ENCODE measurements at regions not wholly inside any gene's neighbourhood (a gene's known extent, or its start where the extent isn't known, plus 50 kb on each side); places are given as distances from the start of the nearest gene placed in this dataset.
"Not testable (repeated sequence)": the region's sequence is repeated elsewhere in the genome, so short reads cannot be mapped to it uniquely, and the experiment has no call there.

DNA sequence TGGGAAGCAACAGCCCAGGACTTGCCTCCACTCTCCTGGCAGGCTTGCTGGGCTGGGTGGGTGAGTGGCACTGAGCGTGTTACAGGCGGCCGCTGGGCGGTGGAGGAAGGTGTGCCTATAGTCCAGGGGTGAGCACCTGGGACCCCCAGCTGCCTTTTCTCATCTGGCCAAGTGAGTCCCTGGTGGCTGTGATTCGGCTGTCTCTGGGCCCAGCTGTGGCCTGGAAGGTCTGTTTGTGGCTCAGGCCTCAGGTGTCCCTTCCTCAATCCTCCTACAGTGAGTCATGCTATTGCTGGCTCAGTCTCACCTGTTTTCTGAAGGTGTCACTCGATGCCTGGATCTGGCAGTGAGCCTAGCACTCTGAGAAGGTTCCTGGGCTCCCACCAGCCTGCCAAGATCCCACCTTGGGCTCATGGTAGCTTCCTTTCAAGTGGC, 564.2 kb downstream of the PTPRU start:
- DNase-seq = no peak

DNA sequence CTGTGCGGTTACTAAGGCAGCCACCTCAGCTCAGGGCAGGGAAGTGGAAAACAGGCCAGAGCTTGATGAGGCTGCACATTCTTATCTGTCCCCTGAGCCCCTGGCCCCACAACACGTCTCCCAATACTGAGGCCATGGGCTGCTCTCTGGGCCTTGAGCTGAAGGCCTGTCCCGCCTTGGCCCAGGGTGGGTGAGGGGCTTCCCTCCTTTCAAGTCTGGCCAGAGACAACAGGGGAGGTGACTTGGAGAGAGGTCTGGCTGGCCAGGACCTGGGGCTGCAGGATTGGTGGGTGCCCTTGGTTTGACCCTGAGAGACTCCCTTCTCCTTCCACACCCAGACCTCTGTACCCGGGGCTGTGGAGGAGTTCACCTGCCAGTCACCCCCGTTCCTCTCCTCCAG, 563.8 kb downstream of the PTPRU start:
- DNase-seq = no peak

DNA sequence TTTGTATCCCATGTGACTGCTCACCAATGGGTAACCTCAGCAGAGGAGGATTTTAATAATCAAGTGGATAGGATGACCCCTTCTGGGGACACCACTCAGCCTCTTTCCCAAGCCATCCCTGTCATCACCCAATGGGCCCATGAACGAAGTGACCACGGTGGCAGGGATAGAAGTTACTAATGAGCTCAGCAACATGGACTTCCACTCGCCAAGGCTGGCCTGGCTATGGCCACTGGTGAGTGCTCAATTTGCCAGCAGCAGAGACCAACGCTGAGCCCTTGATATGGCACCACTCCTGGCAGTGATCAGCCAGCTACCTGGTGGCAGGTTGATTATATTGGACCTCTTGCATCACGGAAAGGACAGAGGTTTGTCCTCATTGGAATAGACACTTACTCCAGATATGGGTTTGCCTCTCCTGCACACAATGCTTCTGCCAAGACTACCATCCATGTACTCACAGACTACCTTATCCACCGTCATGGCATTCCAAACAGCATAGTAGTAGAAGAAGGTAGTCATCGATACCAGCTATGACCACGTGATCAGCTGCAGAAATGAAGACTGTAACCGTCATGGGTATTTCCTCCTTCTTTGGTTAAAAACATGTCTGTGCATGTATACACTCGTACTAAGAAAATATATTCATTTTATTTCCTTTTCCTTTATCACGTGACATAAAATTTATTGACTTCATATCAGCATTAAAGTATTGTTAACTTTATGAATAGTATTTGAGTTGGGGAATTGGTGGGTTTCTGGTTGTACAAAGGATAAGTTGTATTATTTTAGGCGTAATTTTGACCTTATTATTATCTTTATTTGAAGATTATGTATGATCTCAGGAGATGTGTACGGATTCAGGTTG, 562.6 kb downstream of the PTPRU start:
- no peak for DNase-seq

DNA sequence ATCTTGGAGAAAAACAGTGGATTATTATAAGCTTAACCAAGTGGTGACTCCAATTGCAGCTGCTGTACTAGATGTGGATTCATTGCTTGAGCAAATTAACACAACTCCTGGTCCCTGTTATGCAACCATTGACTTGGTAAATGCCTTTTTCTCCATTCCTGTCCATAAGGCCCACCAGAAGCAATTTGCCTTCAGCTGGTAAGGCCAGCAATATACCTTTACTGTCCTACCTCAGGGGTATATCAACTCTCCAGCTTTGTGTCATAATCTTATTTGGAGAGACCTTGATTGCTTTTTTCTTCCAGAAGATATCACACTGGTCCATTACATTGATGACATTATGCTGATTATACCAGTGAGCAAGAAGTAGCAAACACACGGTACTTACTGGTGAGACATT, 560.8 kb downstream of the PTPRU start:
- DNase-seq = not testable (repeated sequence)

DNA sequence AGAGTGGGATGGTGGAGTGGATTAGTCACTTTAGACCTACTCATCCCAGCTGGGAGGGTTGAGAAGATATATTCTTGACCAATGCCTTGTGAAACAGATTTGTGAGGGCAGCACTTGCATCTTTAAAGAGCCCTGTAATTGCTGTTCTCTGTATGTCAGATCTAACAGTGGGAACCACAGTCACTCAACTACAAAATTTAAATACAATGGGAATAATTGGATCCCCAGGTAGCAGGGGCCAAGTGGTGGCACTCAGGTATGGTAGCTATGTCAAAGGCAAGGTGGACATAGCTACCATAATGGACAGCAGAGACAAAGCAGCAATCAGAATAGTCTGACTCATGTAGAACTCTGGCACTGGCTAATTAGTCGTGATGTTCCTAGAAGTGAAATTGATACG, 559.6 kb downstream of the PTPRU start:
- not testable (repeated sequence) for DNase-seq

DNA sequence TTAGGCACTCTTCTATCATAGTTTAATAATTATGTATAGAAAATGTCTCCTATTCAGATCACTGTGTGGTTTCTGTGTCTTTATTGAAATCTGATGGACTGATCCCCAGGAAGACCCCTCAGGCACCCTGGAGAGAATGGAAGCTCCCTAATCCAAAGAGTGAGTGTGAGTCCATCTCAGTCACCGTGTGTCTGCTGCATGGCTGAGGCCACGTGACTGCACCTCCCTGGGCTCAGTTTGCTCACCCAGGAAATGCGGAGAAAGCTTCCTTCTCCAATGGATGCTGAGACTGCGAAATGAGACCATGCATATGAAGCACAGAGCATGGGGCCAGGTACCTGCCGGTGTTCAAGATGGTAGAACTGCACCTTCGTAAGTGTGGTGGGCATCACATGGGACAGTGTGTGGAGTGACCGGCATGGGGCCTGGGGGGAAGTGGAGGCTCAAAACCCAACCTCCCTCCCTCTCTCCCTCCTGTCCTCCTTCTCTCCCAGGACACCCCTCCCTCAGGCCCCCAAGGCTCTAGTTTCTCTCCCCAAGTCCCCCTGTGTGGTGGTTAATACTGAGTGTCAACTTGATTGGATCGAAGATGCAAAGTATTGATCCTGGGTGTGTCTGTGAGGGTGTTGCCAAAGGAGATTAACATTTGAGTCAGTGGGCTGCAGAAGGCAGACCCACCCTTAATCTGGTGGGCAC, 557.5 kb downstream of the PTPRU start:
- no peak for DNase-seq

DNA sequence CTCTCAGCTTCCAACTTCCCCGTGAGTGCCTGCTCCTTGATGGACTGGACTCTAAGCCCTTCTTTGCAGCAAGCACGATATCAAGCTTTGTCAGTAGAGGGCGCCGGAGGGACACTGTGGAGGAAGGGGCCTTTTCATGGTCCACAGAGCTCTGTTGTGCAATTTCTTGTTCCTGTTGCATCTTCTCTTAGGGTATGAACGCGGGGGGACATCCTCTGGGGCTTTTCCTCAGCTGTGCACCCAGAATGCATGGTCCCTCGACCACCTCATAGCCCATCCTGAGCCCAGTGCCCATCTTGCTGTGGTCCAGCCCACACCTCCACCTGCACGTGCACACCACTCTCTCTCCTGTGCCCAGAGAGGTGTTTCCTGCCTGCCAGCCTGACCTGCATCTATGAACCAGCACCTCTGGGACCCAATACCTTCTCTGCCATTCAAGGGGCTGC, 556.8 kb downstream of the PTPRU start:
- DNase-seq = peak; percentile 80 to 94 (median 91)

DNA sequence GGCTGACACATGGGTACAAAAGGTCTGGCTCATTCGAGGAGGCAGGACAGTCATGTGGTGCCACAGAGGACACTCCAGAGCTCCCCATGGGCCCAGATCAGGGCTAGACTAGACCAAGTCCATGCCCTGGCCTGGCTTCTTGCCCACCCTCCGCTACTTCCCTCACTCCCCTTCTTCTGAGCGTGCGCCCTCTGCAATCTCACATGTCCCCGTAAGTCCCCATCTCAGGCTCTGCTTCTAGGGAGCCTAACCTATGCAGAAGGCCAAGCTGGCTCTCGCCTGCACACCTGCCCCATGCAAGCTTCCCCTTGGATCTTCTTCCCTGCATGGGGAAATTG, 553.6 kb downstream of the PTPRU start:
- DNase-seq = no peak

DNA sequence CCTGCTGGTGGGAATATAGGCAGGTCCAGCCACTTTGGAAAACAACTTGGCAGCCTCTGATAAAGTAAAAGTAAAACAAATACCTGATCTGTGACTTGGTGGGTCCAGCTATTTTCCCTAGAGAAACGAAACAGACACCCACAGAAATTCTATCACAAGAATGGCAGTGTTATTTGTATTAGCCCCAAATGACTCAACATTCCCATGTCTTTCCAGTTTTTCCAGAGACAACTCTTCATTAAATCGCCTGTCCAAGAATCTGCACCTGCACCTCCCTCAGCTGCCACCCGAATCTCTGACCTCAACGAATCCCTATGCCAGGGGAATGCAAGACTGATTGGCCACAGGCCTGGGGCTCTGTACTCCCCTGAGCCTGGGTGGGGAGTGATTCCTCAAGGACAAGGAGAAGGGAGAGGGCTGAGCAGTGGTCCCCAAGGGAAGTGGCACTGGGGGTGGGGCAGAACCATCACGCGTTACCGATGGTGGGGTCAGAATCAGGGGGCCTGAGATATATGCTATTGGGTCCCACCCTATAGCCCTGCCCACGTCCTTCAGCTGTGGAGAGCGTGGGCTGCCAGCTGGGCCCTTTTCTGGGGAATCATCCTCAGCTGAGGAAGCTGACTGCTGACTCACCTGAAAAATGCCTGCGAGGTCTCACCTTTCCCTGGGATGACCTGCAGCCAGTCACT, 553.0 kb downstream of the PTPRU start:
- DNase-seq = no peak

DNA sequence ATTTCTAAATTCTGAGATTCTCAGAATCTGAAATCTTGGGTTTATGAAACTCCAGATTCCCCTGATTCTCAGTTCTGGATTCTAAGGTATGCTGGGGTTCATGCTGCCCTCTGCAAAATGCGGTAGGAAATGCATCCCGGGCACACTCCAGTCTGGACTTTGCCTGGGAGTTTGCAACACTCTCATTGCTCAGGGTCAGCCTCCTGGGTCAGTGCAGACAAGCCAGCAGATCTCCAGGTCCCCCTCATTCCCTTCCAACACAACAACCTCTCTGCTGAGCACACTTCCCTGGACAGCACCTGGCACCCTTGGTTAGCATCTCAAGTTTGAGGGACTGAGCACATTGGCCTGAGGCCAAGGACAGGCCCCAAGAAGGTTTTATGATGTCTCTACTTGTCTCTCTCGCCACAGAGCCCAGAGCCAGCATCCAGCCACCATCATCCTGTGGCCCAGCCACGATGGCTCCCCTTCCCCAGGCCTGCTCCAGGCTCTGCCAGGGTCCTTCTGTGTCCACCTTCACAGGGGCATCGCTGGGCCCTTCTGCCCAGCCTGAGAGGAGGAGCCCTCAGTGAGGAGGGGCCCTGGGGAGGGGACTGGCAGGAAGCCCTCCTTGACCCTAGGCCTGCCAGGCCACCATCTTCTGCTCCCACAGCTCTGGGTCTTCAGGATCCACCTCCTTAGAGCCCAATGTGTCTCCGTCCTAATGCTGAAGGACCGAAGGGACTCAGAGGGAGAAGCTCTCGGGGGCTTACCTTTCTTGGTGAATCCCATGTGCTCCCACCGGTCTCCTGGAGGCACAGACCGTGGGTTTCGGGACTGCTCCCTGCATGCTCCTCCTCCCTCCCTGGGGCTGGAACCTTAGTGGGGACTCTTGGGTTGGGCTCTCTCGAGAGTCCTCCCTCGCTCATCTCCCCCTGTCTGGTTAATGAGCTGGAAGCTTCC, 550.7 kb downstream of the PTPRU start:
- no peak for DNase-seq

DNA sequence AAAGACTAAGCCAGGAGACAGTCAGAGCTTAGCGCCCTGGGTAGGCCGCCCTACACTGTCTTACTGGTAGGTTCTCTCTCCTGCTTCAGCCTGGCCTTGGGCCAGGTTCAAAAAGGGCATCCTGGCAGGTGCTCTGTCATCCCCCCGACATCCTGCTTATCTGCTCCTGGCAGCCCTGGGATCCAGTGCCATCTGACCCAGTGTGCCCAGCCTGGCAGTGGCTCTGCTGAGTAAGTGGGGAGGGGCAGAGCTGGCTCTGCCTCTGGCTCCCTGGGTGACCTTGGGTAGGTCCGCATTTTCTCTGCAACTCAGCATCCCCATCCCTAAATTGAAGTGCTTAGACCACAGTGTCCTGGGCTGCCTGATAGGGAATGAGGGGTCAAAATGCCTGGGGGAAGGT, 549.9 kb downstream of the PTPRU start:
- no peak for DNase-seq

DNA sequence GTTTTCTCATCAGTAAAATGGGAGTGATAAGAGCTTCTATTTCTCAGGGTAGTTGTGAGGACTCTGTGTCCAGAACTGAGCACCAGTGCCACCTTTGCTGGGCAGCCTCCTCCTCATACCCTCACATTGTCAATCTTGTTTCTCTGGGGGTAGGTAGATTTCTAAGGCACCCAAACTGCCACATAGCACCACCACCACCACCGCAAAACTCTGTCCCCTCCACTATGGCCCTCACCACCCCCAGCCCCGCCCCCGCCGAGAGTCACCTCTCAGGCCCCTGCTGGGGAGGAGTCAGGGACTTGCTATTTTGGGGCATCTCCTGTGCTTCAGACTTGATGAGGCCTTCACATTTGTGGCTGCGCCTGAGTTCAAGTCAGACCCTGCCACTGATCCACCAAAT, 549.2 kb downstream of the PTPRU start:
- DNase-seq = no peak

DNA sequence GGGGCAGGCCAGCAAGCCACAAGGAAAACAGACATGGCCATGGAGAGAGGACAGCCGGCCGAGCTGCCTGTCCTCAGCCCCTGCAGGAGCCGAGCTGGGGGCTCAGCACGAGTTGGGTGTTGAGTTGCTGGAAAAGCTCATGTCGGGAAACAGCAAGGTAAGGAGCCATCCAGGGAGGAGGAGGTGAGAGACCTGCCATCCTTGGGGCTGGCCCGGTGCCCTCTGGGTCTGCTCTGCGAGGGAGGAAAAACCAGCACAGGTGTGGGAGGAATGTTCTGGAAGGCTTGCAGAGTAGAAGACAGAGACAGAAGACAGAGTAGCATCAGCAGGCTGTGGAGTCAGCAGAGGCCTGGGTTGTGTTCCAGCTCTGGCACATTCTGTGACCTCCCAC, 548.8 kb downstream of the PTPRU start:
- DNase-seq = no peak

DNA sequence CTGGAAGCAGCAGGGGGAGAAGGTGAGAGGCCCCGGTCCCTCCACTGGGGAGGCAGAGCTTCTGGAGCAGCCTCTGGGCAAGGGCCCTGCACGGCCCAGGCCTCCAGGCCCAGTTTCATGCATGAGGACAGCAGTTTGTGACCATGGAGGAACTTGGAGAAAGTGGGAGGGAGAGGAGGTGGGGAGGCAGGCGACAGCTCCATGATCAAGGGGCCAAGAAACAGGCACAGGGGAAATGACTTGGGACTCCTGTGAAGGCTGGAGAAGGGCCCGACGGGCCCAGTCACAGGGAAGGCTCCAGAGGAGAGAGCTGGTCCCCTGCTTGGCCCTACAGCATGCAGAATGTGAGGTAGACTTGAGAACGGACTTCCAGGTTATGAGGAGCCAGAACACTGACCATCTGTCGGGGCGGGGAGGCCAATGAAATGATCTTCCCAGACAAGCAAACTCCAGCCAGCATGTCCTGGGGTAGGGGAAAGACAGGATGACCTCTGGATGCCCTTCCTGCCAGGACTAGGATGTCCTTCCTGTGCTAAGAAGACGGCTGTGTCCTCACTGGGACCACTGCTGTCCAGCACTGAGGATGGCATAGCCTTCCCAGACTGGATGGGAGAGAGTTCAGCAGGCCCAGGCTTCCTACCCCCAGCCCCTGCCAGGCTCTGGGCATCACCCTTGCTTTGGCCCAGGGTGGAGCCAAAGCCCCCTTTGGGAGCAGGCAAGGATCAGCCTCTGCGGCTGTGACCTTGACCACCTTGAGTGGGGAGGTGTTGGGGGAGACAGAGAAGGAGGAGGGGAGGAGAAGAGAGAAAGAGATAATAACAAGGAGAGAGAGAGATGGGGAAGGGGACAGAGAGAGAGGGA, 548.2 kb downstream of the PTPRU start:
- no peak for DNase-seq

DNA sequence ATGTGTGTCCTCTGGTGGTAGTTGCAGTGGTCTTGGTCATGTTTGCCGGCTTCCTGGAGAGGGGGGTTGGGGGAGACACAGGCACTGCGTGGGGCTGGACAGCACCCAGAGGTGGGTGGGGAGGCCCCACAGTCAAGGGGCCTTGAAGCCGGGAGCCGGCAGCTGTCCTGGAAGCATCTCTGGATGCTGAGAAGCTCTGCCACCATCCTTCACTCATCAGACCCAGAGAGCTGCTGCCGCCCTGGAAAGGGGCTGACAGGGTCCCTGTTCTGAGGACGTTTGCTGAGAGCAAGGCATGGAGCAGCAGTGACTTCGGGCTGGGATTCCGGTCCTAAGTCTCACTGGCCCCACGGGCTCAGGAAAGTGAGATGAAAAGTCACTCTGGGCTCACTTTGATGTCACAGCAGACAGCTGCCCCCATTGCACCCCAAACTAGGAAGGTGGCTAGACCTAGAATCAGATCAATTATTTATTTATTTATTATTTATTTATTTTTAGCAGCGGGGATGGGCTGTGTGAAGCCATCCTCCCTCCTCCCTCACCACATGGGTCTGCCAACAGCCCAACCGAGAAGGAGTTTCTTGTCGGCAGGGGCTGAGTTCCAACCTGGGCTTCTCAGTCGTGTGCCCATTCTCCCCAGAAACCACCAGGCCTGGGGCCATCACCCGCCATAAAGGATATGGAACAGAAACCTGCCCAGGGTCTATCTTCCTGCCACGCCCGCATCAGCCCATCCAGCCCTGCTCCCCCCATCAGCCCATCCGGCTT, 547.4 kb downstream of the PTPRU start:
- no peak for DNase-seq

DNA sequence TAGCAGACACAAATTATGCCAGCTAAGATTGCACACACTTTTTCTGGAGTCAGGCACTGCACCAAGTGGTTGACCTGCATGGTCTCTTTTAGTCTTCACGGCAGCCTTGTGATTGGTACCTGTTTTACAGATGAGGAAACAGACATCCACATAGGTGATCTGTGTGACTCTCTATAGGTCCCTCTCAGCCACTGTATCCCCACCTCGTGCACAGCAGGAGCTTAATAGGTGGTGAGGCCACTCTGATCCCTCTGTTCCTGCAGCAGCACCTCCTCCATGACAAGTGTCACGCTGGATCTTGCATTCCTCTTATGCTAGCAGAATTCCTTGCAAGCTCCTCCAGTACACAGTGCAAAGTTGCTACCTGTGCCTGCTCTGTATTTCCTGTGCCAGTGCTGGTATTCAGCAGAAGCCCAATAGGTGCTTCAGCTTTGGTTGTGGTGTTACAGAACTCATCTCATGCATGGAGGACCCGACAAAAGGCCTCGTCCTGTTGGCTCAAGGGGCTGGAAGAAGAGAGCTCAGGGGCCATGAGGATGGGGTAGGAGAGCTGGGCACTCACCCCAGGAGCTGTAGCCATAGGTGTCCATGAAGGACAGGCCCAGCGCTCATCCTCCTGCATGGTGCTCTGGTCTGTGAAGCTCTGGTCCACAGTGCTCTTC, 546.7 kb downstream of the PTPRU start:
- DNase-seq = no peak

DNA sequence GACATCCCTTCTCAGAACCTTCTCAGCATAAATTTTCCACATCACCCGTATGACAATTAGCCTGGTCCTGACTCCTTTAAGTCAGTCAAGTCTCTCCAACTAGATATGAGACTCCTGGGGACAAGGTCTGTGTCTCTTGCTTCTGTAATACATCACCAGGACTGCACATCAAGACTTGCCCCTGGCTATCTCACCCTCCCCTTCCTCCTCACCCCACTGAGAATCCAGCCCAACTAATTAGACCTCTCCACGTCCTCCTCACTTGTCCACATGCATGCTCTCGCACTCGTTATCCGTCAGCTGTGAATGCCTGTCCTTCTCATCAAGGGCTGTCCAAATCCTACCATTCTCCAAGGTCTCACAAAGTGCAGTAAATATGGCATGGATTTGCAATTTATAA, 542.8 kb downstream of the PTPRU start:
- DNase-seq = no peak

DNA sequence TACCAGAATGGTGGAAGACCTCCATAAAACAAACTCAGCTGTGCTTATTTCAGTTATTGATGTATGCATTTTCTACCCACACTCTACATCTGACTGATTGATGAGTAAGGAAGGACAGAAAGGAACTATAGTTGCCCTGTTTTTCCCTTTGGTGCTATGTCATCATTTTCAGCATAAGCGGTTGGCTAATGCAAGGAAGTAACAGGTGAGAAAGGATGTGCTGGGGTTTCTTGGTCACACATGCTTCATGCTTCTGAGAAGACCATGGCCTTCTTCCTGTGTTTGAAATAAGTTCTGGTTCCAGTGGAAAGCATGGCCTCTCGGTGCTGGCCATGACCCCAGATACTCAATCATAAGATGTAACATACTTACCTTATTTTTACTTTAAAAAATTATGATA, 541.2 kb downstream of the PTPRU start:
- no peak for DNase-seq

DNA sequence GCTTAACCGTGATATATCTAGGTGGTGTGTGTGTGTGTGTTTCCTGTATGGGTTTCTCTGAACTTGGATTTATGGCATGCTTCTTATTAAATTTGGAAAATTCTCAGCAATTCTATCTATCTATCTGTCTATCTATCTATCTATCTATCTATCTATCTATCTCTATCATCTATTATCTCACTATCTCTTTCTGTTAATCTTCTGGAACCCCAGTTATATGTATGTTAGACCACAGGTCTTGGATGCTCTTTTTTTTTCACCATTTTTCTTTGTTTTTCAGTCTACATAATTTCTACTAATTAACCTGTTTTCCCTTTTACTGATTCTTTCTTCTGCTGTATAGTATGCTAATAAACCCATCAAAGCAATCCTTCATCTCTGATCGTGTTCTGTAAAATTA, 538.0 kb downstream of the PTPRU start:
- DNase-seq = no peak

DNA sequence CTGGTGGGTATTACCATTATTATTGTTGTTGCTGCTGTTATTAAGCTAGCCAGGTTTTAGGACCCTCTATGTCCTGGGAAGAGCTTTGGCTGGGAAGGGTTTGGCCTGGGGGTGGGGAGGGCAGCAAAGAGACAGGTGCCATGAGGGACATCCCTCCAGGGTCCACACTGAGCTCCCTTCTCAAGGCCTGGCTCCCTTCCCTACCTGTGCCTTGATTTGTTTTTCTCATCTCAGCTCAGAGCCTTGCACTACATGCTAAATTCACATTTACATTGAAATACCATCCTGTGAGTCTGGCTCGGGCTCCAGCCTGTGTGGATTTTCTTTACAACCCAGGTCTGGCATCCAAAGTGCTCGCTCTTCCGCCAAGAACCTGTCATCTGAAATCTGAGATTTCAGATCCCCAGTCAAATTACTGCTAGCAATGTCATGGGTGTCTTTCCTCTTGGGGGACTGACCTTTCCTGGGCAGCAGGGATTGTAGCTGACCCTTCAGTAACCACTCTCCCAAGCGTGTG, 536.3 kb downstream of the PTPRU start:
- no peak for DNase-seq

All from NCI-H1417 (cell line).